AG20443 (cell line): ENCODE measurements at regions not wholly inside any gene's neighbourhood (a gene's known extent, or its start where the extent isn't known, plus 50 kb on each side); places are given as distances from the start of the nearest gene placed in this dataset.

ENCODE experiments used
- DNase-seq: peaks from one replicate; pipeline ENCODE4 v3.0.0; 2012; ENCODE audit warnings: low spot score, mixed read lengths

DNA sequence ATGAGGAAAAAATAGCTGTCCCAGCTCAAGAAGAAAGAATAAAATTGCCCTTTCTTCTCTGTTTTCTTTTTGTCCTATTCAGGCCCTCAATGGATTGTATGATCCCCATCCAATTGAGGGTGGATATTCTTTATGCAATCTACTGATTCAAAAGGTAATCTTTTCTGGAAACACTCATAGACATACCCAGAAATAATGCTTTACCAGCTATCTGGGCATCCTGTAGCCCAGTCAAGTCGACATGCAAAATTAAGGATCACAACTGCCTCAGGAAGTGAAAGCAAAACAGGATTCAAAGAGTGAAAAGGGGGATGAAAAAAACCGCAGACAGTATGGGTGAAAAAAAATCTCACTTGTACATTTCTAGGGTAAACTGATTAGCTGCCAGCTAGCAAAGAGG lies 410.1 kb downstream of the TBC1D32 start:
- no peak for DNase-seq

DNA sequence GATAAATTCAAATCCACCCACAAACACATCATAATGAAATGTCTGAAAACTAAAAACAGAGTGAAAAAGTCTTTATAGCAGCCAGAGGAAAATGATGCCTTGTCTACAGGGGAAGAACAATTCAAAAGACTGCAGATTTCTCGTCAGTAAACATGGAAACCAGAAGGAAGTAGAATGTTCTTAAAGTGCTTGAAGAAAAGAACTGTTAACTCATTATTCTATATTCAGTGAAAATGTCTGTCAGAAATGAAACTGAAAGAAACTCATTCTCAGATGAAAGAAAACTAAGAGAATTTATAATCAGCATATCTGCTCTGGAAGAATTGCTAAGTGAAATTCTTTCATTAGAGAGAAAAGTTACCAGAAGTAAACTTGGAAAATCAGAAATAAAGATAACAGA lies 416.1 kb downstream of the TBC1D32 start:
- DNase-seq = no peak

DNA sequence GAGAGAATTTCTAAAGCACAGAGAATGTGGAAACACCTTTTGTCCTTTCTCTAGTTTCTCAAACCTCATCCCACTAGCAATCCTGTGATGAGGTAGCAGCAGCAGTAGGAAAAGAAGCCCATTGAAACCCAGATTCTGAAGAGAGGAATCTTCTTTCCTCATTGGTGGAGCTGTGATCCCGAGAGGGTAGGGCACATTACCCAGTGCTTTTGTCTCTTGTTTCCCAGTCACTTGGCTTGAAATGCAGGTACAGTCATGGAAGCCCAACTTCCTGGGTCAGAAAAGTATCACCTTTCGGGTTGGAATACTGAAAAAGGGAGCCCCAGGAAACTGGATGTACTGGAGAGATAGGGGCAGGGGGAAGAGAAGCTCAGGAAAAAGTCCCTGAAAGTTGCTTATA lies 417.4 kb downstream of the TBC1D32 start:
- DNase-seq = no peak

DNA sequence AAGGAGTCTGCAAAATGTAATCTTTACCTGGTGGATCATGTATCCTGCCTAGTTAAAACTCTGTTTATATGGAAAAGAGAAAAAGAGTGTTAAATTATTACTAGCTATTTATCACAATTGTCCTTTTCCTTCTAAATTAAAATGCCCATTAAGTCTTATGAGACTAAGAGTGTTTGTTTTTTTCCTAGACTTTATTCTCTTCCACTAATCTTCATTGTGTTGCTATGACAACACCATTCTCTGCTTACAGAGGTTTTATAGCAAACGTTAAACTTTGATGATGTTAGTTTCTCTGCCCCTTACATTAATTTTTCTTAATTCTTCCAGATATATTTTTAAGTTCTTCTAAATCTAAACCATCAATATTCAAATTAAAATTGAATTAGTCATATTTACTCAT lies 420.8 kb downstream of the TBC1D32 start:
- DNase-seq = no peak

DNA sequence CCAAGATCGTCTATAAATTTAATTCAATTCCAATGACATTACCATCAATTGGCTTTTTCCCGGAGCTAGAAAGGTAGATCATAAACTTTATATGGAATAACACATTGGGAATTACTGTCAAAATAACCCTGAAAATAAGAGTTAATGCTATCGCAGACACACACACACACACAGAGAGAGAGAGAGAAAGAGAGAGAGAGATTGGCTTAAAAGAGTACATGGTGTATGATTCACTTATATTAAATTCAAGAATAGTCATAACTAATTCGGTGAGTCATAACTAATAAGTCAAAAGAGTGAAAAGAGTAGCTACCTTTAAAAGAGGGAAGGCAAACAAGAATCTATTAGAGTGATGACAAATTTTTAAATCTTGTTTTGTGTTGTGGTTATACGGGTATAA lies 425.5 kb downstream of the TBC1D32 start:
- no peak for DNase-seq

DNA sequence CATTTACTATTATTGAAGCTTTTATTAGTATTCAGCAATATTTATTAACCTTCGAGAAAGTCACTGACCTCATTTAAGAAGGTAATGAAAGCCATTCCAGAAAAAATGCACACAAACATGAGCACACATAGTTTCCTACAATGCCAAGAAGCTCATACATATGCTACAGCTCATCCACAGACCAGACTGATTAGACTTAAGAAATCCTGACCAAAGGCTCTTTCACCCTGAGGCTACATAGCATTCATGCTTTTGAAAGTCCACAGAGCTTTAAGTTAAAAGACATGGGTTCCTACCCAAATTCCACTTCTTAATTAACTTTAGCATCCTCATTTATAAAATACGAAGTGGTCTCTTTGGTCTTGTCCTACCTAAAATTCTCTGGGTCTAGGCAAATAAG lies 430.4 kb downstream of the TBC1D32 start:
- DNase-seq = no peak

DNA sequence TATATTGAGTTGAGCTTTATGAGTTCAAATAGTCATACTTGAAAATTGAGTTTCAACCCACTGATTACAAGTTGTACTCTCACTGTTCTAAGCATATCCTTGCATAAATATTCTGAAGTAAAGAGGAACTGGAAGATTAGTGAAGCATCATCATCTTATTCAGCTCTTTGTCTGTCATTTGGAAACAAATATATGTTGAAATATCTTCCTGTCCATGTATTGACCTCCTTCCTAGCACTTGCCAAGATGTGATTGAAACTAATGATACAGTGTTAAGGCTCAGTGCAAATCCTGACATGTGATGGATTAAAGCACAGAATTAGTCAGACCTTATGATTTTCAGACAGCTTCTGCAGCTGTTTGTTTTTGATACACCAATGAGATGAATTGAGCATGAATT lies 434.3 kb downstream of the TBC1D32 start:
- DNase-seq = no peak

DNA sequence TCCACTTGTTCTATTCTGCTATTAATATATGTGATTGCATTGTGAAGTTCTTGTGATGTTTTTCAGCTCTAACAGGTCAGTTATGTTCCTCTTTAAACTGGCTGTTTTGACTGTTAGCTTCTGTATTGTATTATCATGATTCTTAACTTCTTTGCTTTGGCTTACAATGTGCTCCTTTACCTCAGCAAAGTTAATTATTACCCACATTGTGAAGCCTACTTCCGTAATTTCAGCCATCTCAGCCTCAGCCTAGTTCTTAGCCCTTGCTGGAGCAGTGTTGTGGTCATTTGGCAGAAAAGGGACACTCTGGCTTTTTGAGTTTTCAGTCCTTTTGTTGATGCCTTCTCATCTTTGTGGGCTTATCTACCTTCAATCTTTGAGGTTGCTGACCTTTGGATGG lies 440.2 kb downstream of the TBC1D32 start:
- no peak for DNase-seq

DNA sequence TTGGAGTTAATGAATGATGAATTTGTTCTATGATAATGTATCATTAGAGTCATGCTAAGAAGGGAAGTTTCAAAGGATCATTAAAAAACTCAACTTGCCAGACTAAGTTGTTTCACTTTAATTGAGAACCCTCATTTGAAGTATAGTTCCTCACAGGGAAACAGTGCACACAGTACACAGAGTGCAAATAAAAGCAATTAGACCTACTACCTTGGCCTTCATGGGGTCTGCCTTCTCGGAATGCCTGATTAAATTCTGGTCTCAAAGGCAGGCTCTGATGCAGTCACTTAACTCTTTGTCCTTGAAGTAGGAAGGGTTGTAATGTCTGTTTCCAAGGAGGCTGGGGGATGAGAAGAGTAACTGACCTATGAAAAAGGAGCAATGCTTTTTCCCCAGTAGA lies 457.3 kb downstream of the TBC1D32 start:
- DNase-seq = no peak

DNA sequence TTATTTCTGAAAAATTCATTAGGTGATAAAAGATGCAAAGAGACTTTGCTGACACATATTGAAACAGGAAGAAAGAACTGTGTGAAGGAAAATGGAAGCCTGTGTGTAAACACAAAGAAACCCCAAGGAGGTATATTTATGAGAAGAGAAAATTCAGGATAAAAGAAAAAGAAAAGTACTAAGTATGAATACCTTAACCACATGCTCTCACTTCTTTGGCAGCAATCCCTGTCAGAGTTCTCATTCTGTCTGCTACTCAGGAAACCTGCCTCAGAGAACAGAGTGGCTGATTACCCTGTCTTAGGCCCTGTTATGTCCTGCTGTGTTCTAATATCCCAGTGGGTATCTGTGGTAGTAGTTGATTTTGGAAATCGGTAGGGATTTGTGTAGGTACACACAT lies 457.9 kb downstream of the TBC1D32 start:
- DNase-seq = no peak

DNA sequence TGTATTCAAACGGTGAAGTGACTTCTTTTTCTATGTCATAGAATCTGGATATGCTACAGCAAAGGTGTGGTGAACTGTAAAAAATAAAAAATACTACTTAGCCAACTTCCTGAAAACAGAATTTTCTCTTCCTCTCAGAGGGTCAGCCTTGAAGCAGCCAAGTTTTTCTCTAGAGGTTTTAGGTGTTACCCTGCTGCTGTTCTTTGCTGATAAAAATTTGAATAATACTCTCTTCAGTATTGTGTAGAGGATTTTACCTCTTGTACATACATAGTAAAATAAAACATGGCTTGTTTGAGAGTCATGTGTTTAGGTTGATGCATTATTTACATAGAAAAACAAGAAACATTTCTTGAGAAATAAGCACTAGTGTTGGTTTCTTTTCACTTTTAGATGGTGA lies 458.4 kb downstream of the TBC1D32 start:
- DNase-seq = no peak

DNA sequence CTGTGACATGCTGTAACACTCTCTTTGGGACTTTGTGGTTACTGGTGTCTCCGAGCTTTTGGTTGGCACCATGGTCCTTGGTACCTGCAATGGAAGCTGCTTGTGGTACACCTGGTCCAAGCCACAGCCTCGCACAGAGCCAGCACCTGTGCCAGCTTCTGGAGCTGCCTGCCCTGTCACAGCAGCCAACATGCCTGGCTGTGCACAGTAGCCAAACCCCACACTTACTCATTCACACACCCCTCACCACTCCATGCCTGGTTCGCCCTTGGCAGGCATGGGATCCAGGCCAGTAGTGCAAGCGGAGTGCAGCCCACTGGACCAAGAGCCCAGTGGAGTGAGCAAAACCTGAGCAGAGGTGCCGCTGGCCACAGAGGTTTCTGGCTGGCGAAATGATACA lies 459.9 kb downstream of the TBC1D32 start:
- no peak for DNase-seq

DNA sequence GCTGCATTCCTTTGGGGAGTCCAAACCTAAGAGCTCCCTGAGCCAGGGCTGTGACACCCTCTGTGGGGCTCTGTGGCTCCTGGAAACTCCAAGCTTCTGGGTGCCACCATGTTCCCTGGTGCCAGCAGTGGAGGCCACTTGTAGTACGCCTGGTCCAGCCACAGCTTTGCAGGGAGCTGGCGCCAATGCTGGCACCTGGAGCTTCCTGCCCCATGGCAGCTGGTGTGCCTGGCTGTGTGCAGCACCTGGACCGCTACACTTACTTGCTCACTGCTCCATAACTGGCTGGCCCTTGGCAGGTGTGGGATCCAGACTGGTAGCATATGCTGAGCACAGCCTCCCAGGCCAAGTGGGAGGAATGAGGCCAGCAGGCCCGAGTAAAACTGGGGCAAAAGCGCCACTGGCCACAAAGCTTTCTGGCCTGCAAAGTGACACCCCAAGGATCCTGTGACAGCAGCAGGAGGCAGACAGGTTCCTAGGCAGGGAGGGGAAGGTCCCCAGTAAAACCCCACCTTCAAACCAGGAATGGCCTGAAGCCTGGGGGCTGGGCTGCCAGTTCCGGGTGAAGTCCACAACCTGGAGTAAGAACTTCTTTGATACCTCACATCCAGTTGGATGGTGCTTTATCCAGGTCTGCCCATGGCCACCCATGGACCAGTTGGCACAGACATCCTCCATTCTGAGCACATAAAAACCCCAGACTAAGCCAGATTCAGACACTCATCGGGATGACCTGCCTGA lies 461.0 kb downstream of the TBC1D32 start:
- DNase-seq = no peak

DNA sequence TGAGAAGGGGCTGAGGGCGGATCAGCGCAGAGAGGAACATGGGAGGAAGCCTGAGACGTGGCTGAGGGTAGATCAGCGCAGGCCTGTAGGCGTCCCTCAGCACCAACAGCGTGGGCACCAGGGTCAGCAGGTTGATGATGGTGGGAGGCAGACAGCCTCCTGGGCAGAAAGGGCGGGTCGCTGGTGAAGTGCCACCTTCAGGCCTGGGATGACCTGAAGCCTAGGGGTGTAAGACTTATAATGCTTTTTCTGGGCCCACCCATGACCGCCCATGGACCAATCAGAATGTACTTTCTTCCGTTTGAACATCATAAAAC lies 462.1 kb downstream of the TBC1D32 start:
- DNase-seq = no peak

DNA sequence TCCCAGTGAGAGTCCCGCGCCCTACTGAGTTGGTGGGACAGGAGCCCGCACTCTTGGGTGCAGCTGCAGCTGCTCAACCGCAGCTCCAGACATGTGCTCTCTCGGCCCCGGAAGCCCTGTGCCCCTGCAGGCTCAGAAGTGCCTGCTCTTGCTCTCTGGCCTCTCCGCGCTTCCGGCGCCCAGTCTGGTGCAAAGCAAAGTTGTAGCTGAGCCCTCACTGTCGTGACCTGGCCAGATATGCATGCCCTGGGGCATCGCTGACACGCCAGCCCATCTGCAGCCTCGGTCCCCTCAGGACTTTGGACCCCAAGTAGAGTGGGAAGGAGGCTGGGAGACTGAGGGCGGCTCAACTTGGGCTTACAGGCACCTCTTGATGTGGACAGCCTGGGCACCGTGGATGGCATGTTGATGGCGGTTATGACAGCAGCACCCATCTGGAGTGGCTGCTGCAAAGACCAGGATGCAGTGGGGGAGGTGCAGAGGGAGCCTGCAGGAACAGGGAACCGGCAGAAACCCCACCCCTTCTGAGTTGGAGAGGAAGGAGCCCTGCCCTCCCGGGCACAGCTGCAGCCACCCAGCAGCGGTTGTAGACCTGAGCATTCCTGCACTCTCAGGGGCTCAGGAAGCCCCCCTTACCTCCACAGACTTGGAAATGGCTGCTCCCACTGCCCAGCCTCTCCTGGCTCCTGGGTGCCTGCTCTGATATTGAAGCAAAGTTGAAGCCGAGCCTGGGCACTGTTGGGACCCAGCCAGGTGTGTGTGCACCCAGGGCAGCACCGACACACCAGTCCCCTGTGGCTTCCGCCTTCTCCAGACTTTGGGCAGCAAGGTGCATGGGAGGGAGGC lies 462.6 kb downstream of the TBC1D32 start:
- DNase-seq = no peak

DNA sequence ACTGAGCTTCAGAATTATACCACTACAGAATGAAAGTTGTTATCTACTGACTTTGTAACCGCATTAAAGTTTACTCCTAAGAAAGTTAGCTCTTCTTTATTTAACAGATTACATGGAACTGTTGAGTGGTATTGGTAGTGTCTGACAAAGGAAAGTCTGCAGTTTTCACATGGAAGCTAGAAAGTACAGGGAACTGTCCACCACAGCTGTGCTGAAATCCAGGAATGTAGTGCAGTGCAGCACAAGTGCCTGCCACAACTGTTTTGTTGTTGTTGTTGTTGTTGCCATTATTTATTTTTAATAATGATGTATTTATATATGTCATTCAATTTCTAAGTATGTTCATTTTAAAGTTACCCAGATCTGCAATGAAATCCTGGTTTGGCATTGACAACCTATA lies 464.9 kb downstream of the TBC1D32 start:
- no peak for DNase-seq

DNA sequence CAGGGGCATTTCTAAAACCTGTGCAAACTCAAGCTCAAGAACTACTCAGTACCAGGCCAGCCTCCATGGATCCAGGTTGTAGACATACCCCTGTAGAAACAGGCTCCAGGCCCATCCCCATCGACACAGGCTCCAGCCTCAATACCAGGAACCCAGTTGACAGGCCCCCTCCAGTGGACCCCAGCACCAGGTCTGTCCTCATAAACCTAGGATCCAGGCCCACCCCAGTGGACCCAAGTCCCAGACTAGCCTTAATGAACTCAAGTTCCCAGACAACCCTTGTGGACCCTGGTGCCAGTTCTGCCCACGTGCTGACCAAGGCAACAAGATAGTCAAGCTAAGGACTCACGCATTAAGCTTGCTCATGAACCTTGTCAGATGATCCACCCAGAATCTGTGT lies 476.9 kb downstream of the TBC1D32 start:
- no peak for DNase-seq

DNA sequence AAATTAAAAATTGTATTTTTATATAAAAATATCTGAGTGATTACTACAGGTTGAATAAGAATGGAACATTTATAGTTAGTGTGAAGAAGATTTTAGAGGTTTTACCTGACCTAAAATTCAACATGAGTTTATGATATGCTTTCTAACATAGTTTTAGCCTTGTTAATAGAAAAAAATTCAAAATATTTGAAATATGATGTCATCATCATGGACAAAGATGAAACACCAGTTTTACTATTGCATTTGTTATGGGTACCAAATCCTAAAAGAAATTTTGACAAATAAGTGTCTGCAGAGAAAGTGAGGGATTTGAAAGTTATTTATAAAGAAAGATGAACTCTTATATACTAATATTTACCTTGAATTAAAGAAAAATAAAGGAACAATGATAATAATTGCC lies 479.7 kb downstream of the TBC1D32 start:
- no peak for DNase-seq

DNA sequence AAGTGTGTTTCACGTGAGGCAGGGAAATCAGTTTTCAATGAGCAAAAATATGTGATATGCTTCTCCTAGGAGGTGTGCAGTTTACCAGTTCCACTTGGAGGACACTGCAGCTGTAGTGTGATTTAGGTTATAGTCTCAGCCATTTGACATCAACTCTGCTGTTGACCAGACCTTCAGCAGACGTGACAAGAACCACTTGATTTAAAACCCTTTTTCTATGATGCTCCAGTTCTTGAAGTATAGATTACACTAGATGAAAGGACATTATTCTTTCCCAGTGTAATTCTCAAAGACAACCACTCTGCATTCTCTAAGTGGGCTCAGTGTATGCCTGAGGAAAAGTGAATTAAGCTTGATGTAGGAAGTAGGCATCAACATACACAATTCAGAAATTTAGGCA lies 480.8 kb downstream of the TBC1D32 start:
- DNase-seq = no peak

DNA sequence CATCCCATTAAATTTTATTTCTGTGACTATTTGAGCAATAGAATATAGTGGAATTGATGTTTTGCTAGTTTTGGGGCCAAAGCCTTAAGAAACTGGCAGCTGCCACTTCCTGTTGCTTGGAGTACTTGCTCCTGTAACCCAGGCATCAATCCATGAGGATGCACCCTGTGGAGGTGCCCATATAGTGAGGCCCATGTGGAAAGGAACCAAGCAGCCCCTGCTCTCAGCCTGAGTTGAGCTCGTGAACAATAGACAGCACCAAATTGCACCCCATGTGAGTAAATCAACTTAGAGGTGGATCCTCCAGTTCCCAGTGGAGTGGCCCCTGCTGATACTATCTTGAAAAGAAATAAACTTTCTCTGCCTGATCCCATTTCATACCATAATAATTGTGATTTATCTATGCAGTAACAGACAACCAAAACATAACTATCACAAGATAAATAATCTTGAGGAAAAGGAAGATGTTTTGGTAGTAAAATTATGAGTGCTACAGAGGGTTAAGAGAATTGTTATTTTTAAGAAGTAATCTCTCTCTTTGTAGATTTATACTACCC lies 481.9 kb downstream of the TBC1D32 start:
- DNase-seq = no peak

DNA sequence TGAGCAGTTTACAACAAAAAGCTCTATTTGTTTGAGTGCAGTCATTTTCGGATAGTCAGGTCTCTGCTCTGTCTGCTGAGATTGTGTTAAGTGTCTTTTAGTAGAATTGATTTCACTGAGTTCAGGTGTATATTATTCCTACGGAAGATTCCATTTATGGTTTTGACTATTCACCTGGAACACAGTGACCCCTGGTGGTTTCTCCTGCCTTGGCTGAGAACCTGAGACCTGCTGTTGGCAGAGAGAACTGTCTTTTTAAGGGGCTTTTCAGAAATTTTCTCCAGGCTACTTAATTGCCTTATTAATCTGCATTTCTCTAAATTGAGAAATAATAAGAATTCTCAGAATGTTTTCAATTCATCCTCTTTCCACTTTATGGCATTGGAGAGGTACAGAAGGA lies 508.0 kb downstream of the TBC1D32 start:
- no peak for DNase-seq

DNA sequence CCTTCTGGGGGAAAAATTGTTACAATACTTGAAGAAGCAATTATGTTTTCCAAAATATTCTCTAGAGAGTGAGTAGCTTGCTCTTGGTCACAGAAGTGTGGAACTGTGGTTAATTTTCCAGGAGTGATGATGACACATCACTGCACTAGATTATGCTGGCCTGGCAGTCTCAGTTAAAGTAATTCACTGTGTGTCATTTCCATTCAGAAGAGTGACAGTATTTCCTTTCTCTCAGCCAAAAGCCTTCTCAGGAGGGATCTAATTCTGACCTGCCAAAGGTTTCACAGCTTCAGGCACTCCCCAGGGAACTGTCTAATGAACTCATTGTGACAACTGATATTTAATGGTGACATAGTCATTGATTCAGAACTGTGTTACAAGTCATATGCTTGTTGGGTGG lies 517.5 kb downstream of the TBC1D32 start:
- DNase-seq = no peak

DNA sequence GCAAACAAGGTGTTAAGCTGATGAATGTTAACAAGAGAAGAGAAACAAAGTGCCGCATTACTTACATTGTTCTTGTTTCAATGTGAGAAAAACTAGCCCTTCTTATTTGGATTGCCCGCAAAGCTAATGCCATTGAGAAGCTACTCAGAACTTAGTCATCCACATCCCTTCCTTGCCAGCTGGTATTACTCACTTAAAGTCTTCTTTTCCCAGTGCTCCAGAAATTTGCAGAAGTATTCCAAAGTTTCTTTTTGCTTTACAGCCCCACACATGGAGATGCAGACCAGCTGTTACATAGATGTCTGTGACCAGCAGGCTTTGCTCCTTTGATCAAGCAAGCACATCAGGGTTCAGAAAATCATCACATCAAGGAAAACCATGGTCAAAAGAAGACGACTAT lies 529.0 kb downstream of the TBC1D32 start:
- DNase-seq = no peak

DNA sequence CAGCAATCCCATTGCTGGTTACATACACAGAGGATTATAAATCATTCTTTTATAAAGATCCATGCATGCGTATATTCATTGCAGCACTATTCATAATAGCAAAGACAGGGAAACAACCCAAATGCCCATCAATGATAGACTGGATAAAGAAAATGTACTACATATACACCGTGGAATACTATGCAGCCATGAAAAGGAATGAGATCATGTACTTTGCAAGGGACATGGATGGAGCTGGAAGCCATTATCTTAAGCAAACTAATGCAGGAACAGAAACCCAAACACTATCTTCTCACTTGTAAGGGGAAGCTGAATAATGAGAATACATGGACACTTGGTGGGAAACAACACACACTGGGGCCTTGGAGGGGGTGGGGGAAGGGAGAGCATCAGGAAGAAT lies 529.7 kb downstream of the TBC1D32 start:
- no peak for DNase-seq
